NCI-H748 treated with DMSO at 0.1 percent for 48 hours (cell line): ENCODE measurements at regions not wholly inside any gene's neighbourhood (a gene's known extent, or its start where the extent isn't known, plus 50 kb on each side); places are given as distances from the start of the nearest gene placed in this dataset.
"Not testable (repeated sequence)": the region's sequence is repeated elsewhere in the genome, so short reads cannot be mapped to it uniquely, and the experiment has no call there.

Source experiments
- DNase-seq: peaks from one replicate; lab custom pipeline; 2025; lab: John Stamatoyannopoulos, UW

- no peak for DNase-seq
Observed at GRCh38 chr10:8128511-8128910, 74.0 kb downstream of the GATA3 start.

GRCh38 chr10:8129438-8129837, 75.0 kb downstream of the GATA3 start:
- no peak for DNase-seq

GRCh38 chr10:8130973-8131911, 76.8 kb downstream of the GATA3 start:
- no peak for DNase-seq

- DNase-seq: no peak
Observed at GRCh38 chr10:8133146-8133545, 78.7 kb downstream of the GATA3 start.

GRCh38 chr10:8136736-8137135, 82.2 kb downstream of the GATA3 start:
- DNase-seq: no peak

- DNase-seq: no peak
Observed at GRCh38 chr10:8137272-8137681, 82.8 kb downstream of the GATA3 start.

GRCh38 chr10:8137726-8138125, 83.2 kb downstream of the GATA3 start:
- DNase-seq: no peak

GRCh38 chr10:8138471-8138870, 84.0 kb downstream of the GATA3 start:
- no peak for DNase-seq

- DNase-seq: no peak
Observed at GRCh38 chr10:8144496-8144895, 90.0 kb downstream of the GATA3 start.

- no peak for DNase-seq
Observed at GRCh38 chr10:8146650-8147049, 92.2 kb downstream of the GATA3 start.

- no peak for DNase-seq
Observed at GRCh38 chr10:8149991-8150390, 95.5 kb downstream of the GATA3 start.

GRCh38 chr10:8150401-8150905, 96.0 kb downstream of the GATA3 start:
- no peak for DNase-seq

- no peak for DNase-seq
Observed at GRCh38 chr10:8151086-8151485, 96.6 kb downstream of the GATA3 start.

GRCh38 chr10:8156918-8157317, 102.4 kb downstream of the GATA3 start:
- no peak for DNase-seq

- no peak for DNase-seq
Observed at GRCh38 chr10:8158193-8159071, 103.9 kb downstream of the GATA3 start.

- no peak for DNase-seq
Observed at GRCh38 chr10:8159341-8160165, 105.1 kb downstream of the GATA3 start.

GRCh38 chr10:8163824-8164223, 109.3 kb downstream of the GATA3 start:
- DNase-seq: no peak

GRCh38 chr10:8164640-8165039, 110.2 kb downstream of the GATA3 start:
- not testable (repeated sequence) for DNase-seq

- DNase-seq: no peak
Observed at GRCh38 chr10:8168836-8169235, 114.3 kb downstream of the GATA3 start.

- no peak for DNase-seq
Observed at GRCh38 chr10:8171008-8171407, 116.5 kb downstream of the GATA3 start.

- no peak for DNase-seq
Observed at GRCh38 chr10:8172604-8173003, 118.1 kb downstream of the GATA3 start.
